IMR-90 (cell line): ENCODE measurements at regions not wholly inside any gene's neighbourhood (a gene's known extent, or its start where the extent isn't known, plus 50 kb on each side); places are given as distances from the start of the nearest gene placed in this dataset.

Source experiments
- ATAC-seq: fragments of 200-7000 bp; cut with Tn5 transposase; 2 replicates; pipeline ENCODE4 v1.9.1; 2020; ENCODE audit warnings: low read depth, mild to moderate bottlenecking, moderate library complexity
- BruUV-seq: library from RNA; stranded (reverse); fragments of 400-500 nt; replicated peaks from 2 replicates; lab custom pipeline; 2021; lab: Mats Ljungman, UMichigan
- CTCF ChIA-PET: fragments of 300-600 bp; formaldehyde crosslinking; extraction: SDS; loops from one replicate; lab custom pipeline; 2021; ENCODE audit warnings: antibody characterized with exemption; lab: Yijun Ruan, JAX
- POLR2A ChIA-PET: fragments of 300-600 bp; sonication (Branson Sonifier 250); formaldehyde crosslinking; loops from one replicate; lab custom pipeline; 2022; ENCODE audit warnings: antibody characterized with exemption; ENCODE audit not compliant: unreplicated experiment; lab: Charles Lee
- DNase-seq: peaks from one replicate; pipeline ENCODE4 v3.0.0; 2013
- H2AFZ ChIP-seq: replicated peaks from 2 replicates; pipeline ENCODE3; 2013; ENCODE audit warnings: low read length, mild to moderate bottlenecking; ENCODE audit not compliant: poor library complexity
- H2AK5ac ChIP-seq: 2 replicates; pipeline ENCODE4 v1.6.1; 2013; ENCODE audit warnings: low read depth, low read length, inconsistent platforms
- H2AK9ac ChIP-seq: replicated peaks from 2 replicates; pipeline ENCODE3; 2013; ENCODE audit warnings: mild to moderate bottlenecking, low read depth, low read length, moderate library complexity; ENCODE audit not compliant: poor library complexity
- H2BK120ac ChIP-seq: 2 replicates; pipeline ENCODE4 v1.6.1; 2013; ENCODE audit warnings: low read depth, low read length, inconsistent platforms
- H2BK15ac ChIP-seq: 3 replicates; pipeline ENCODE4 v1.6.1; 2013; ENCODE audit warnings: low read depth, low read length, inconsistent platforms
- H2BK20ac ChIP-seq: 2 replicates; pipeline ENCODE4 v1.6.1; 2013; ENCODE audit warnings: low read depth, mild to moderate bottlenecking, inconsistent platforms, low read length, moderate library complexity
- H2BK5ac ChIP-seq: 2 replicates; pipeline ENCODE4 v1.6.1; 2013; ENCODE audit warnings: mild to moderate bottlenecking, low read depth, low read length, inconsistent platforms; ENCODE audit not compliant: poor library complexity, severe bottlenecking
- H3K14ac ChIP-seq: replicated peaks from 2 replicates; pipeline ENCODE4 v1.6.1; 2013; ENCODE audit warnings: low read depth, low read length, inconsistent platforms
- H3K18ac ChIP-seq: 2 replicates; pipeline ENCODE4 v1.6.1; 2013; ENCODE audit warnings: low read depth, low read length, control low read depth
- H3K23ac ChIP-seq: 2 replicates; pipeline ENCODE4 v1.6.1; 2013; ENCODE audit warnings: low read depth, low read length, inconsistent platforms
- H3K27ac ChIP-seq: 2 replicates; pipeline ENCODE4 v1.5.1; 2013; ENCODE audit warnings: mild to moderate bottlenecking, control low read depth, low read length; ENCODE audit not compliant: insufficient read depth
- H3K27me3 ChIP-seq: 2 replicates; pipeline ENCODE4 v1.6.1; 2013; ENCODE audit warnings: low read length; ENCODE audit not compliant: control insufficient read depth, insufficient read depth
- H3K36me3 ChIP-seq: 2 replicates; pipeline ENCODE4 v1.6.1; 2013; ENCODE audit warnings: low read length, mixed read lengths; ENCODE audit not compliant: control insufficient read depth, insufficient read depth
- H3K4ac ChIP-seq: 2 replicates; pipeline ENCODE4 v1.6.1; 2013; ENCODE audit warnings: low read depth, low read length, inconsistent platforms
- H3K4me1 ChIP-seq: 2 replicates; pipeline ENCODE4 v1.6.1; 2013; ENCODE audit warnings: low read length, mixed read lengths; ENCODE audit not compliant: control insufficient read depth, insufficient read depth
- H3K4me2 ChIP-seq: 2 replicates; pipeline ENCODE4 v1.6.1; 2013; ENCODE audit warnings: low read depth, mild to moderate bottlenecking, control low read depth, low read length, moderate library complexity
- H3K4me3 ChIP-seq: 2 replicates; pipeline ENCODE4 v1.5.1; 2013; ENCODE audit warnings: low read depth, mild to moderate bottlenecking, control low read depth, low read length, moderate library complexity; ENCODE audit not compliant: insufficient read depth
- H3K56ac ChIP-seq: 2 replicates; pipeline ENCODE4 v1.6.1; 2013; ENCODE audit warnings: low read length, inconsistent platforms; ENCODE audit not compliant: insufficient read depth; ENCODE audit errors: extremely low read depth
- H3K79me1 ChIP-seq, 2 experiments: 2 replicates each; pipeline ENCODE4 v1.6.1; 2013; ENCODE audit warnings: low read length in 2 of 2, inconsistent platforms in 1 of 2, low read depth in 1 of 2
- H3K9ac ChIP-seq: 2 replicates; pipeline ENCODE4 v1.6.1; 2013; ENCODE audit warnings: low read depth, low read length, control low read depth
- H3K9me1 ChIP-seq: 2 replicates; pipeline ENCODE4 v1.6.1; 2013; ENCODE audit warnings: low read length, inconsistent platforms; ENCODE audit not compliant: insufficient read depth
- H3K9me3 ChIP-seq: 2 replicates; pipeline ENCODE4 v1.6.1; 2013; ENCODE audit warnings: low read length; ENCODE audit not compliant: control insufficient read depth, insufficient read depth
- H4K20me1 ChIP-seq: 2 replicates; pipeline ENCODE4 v1.6.1; 2013; ENCODE audit warnings: low read length, inconsistent platforms; ENCODE audit not compliant: insufficient read depth
- H4K5ac ChIP-seq: 2 replicates; pipeline ENCODE4 v1.6.1; 2013; ENCODE audit warnings: mild to moderate bottlenecking, low read depth, low read length, control low read depth
- H4K8ac ChIP-seq, 2 experiments: 2 replicates each; pipeline ENCODE4 v1.6.1; 2013; ENCODE audit warnings: low read depth in 2 of 2, low read length in 2 of 2, control low read depth in 1 of 2, inconsistent platforms in 1 of 2
- H4K91ac ChIP-seq: 2 replicates; pipeline ENCODE4 v1.6.1; 2013; ENCODE audit warnings: low read depth, low read length, inconsistent platforms; ENCODE audit not compliant: insufficient read depth
- BHLHE40 ChIP-seq: fragments of 150-350 bp; IDR thresholded peaks from 2 replicates; pipeline ENCODE4 v1.6.1; 2016; ENCODE audit warnings: mild to moderate bottlenecking, low read depth, low read length
- CEBPB ChIP-seq: IDR thresholded peaks from 2 replicates; pipeline ENCODE4 v1.6.1; 2012; ENCODE audit warnings: low read depth, low read length, improper control_type of control experiment
- CHD1 ChIP-seq: IDR thresholded peaks from 2 replicates; pipeline ENCODE4 v1.6.1; 2012; ENCODE audit warnings: low read depth, low read length, improper control_type of control experiment
- CTCF ChIP-seq: conservative IDR thresholded peaks from 2 replicates; pipeline ENCODE4 v1.5.1; 2012; ENCODE audit warnings: mild to moderate bottlenecking, low read depth, low read length, improper control_type of control experiment
- ELK1 ChIP-seq: fragments of 150-350 bp; IDR thresholded peaks from 2 replicates; pipeline ENCODE4 v1.6.1; 2016; ENCODE audit warnings: low read depth, mild to moderate bottlenecking, low read length, moderate library complexity, borderline replicate concordance
- FOS ChIP-seq: fragments of 150-350 bp; IDR thresholded peaks from 2 replicates; pipeline ENCODE4 v1.6.1; 2016; ENCODE audit warnings: low read depth, low read length
- MAFK ChIP-seq: IDR thresholded peaks from 2 replicates; pipeline ENCODE4 v1.6.1; 2012; ENCODE audit warnings: low read depth, low read length, improper control_type of control experiment
- MAZ ChIP-seq: IDR thresholded peaks from 2 replicates; pipeline ENCODE4 v1.6.1; 2012; ENCODE audit warnings: low read depth, mild to moderate bottlenecking, low read length, improper control_type of control experiment, moderate library complexity, borderline replicate concordance
- MXI1 ChIP-seq: IDR thresholded peaks from 2 replicates; pipeline ENCODE4 v1.6.1; 2012; ENCODE audit warnings: low read depth, mild to moderate bottlenecking, low read length, moderate library complexity, borderline replicate concordance
- NFE2L2 ChIP-seq: fragments of 150-350 bp; IDR thresholded peaks from 2 replicates; pipeline ENCODE4 v1.6.1; 2016; ENCODE audit warnings: low read depth, mild to moderate bottlenecking, low read length
- POLR2A ChIP-seq: IDR thresholded peaks from 2 replicates; pipeline ENCODE4 v1.6.1; 2012; ENCODE audit warnings: mild to moderate bottlenecking, low read depth, low read length
- RAD21 ChIP-seq: IDR thresholded peaks from 2 replicates; pipeline ENCODE4 v1.6.1; 2012; ENCODE audit warnings: low read length, improper control_type of control experiment
- RCOR1 ChIP-seq: IDR thresholded peaks from 2 replicates; pipeline ENCODE4 v1.6.1; 2012; ENCODE audit warnings: mild to moderate bottlenecking, low read length, improper control_type of control experiment; ENCODE audit not compliant: insufficient replicate concordance
- RFX5 ChIP-seq: IDR thresholded peaks from 2 replicates; pipeline ENCODE4 v1.8.0; 2012; ENCODE audit warnings: low read depth, mild to moderate bottlenecking, low read length, moderate library complexity
- SMC3 ChIP-seq: fragments of 150-350 bp; IDR thresholded peaks from 2 replicates; pipeline ENCODE4 v1.6.1; 2016; ENCODE audit warnings: low read depth, mild to moderate bottlenecking, antibody characterized with exemption, low read length, moderate library complexity
- WGBS, 2 experiments: methylation state at CpG; one replicate each; pipeline versions ENCODE4 v1.1.5 to v1.1.7; 2013; ENCODE audit warnings: missing lambda C conversion rate in 2 of 2; ENCODE audit not compliant: insufficient read length in 1 of 2; ENCODE audit errors: extremely low coverage in 2 of 2; 5-methylcytosine and 5-hydroxymethylcytosine counted together
- dilution Hi-C: fragments of 300-500 bp; cut with HindIII; formaldehyde crosslinking; loops from one replicate; pipeline ENCODE4 v1.14.3; 2018; ENCODE audit warnings: low sequenced_read_pairs; ENCODE audit not compliant: unreplicated experiment
- in situ Hi-C: fragments of 300-500 bp; cut with MboI; formaldehyde crosslinking; loops from 3 replicates; pipeline ENCODE4 v1.14.3; 2019; ENCODE audit warnings: low sequenced_read_pairs, inconsistent platforms, mixed read lengths
- intact Hi-C: fragments of 100-400 bp; cut with micrococcal nuclease; formaldehyde crosslinking; loops from 2 replicates; pipeline ENCODE4 v1.10.0; 2022
- TF ChIP-seq, protein P1 (sequence below): fragments of 150-350 bp; IDR thresholded peaks from 2 replicates; pipeline ENCODE4 v1.6.1; 2017; ENCODE audit warnings: mild to moderate bottlenecking, antibody characterized with exemption, low read length, low read depth

DNA sequence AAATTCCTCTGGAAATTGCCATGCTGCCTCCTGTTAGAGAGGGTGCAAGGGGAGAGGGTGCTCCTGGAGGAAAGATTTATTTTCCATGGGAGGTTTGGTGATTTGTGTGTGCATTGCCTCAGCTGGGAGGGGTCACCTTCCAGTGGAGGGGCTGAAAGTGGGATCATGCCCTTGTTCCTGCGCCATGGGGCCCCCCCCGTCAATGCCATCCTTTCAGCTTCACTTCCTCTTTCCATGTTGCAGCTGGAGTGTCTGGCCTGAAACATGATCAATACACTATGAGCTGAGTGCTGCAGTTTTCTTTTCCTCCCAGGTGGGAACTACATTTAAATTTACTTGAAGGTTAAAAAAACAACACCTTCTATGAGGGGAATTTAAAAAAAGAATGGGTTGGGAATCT is 176.8 kb downstream of the MELK start:
- H3K36me3 ChIP-seq, result no peaks in the 10 kb centered on the region
- no peak overlapping the region for H2BK120ac ChIP-seq
- H4K8ac ChIP-seq, result no peak overlapping the region
- H3K9me3 ChIP-seq, result no peaks in the 10 kb centered on the region
- no TSS peak for BruUV-seq
- no peak overlapping the region for H3K56ac ChIP-seq
- H3K79me1 ChIP-seq, result no peaks in the 10 kb centered on the region
- in situ Hi-C loops, result no loop called here
- H2BK15ac ChIP-seq, result no peak overlapping the region
- H3K27me3 ChIP-seq, result peaks cover 1% of the 10 kb centered on the region; the same call in 1 of the 2 replicates
- intact Hi-C loops, result no loop called here
- dilution Hi-C loops, result no loop called here
- no peak overlapping the region for H3K9ac ChIP-seq
- no peak overlapping the region for H2AK5ac ChIP-seq
- no peak overlapping the region for H2AFZ ChIP-seq
- DNase-seq (no peak), ATAC-seq (no peak)
- no peak overlapping the region for H3K14ac ChIP-seq
- H3K9me1 ChIP-seq, result no peaks in the 10 kb centered on the region
- no peaks in the 10 kb centered on the region for H3K4me1 ChIP-seq
- no peak overlapping the region for H2AK9ac ChIP-seq
- ChIA-PET POLR2A (no interaction called here), CTCF (no interaction called here)
- no peak overlapping the region for H3K4ac ChIP-seq
- no peak overlapping the region for H3K23ac ChIP-seq
- H3K27ac ChIP-seq, result no peak overlapping the region
- no peak overlapping the region for H3K18ac ChIP-seq
- H3K4me3 ChIP-seq, result no peak overlapping the region
- no peak overlapping the region for H4K5ac ChIP-seq
- H4K91ac ChIP-seq, result no peak overlapping the region
- H2BK20ac ChIP-seq, result no peak overlapping the region
- H3K4me2 ChIP-seq, result no peak overlapping the region
- H4K20me1 ChIP-seq, result no peaks in the 10 kb centered on the region
- whole genome bisulfite sequencing, 2 experiments, result no CpG with 5 or more reads among the region's 2 CpGs
- no peak for TF ChIP-seq POLR2A
- no peak for TF ChIP-seq CTCF
- TF ChIP-seq FOS, result no peak
- no peak for TF ChIP-seq CEBPB
- no peak for TF ChIP-seq BHLHE40
- no peak for TF ChIP-seq RCOR1
- no peak for TF ChIP-seq RAD21
- no peak for TF ChIP-seq ELK1
- TF ChIP-seq CHD1, result no peak
- no peak for TF ChIP-seq NFE2L2
- TF ChIP-seq MAZ, result no peak
- no peak for TF ChIP-seq SMC3
- TF ChIP-seq, protein P1, sequence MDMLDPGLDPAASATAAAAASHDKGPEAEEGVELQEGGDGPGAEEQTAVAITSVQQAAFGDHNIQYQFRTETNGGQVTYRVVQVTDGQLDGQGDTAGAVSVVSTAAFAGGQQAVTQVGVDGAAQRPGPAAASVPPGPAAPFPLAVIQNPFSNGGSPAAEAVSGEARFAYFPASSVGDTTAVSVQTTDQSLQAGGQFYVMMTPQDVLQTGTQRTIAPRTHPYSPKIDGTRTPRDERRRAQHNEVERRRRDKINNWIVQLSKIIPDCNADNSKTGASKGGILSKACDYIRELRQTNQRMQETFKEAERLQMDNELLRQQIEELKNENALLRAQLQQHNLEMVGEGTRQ, result no peak
- TF ChIP-seq RFX5, result no peak
- TF ChIP-seq MXI1, result no peak
- no peak for TF ChIP-seq MAFK
- H2BK5ac ChIP-seq, result no peak overlapping the region
